Fibroblast of lung (primary cell): ENCODE measurements at regions not wholly inside any gene's neighbourhood (a gene's known extent, or its start where the extent isn't known, plus 50 kb on each side); places are given as distances from the start of the nearest gene placed in this dataset.

Experiments
- DNase-seq, 2 donors: peaks; one replicate each; pipeline versions ENCODE4 v3.0.0 to v3.0.0-alpha.2; 2010; ENCODE audit warnings: low read depth in 2 of 2
- H2AFZ ChIP-seq: 2 replicates; pipeline ENCODE4 v1.5.1; 2012; ENCODE audit warnings: low read length, control low read depth, inconsistent platforms
- H3K27ac ChIP-seq: 2 replicates; pipeline ENCODE4 v1.5.1; 2011; ENCODE audit warnings: low read length, control low read depth; ENCODE audit not compliant: insufficient read depth
- H3K27me3 ChIP-seq: 2 replicates; pipeline ENCODE4 v1.5.1; 2011; ENCODE audit warnings: mild to moderate bottlenecking, low read length; ENCODE audit not compliant: control insufficient read depth, insufficient read depth
- H3K36me3 ChIP-seq: 2 replicates; pipeline ENCODE4 v1.5.1; 2011; ENCODE audit warnings: low read length; ENCODE audit not compliant: control insufficient read depth, insufficient read depth
- H3K4me1 ChIP-seq: 2 replicates; pipeline ENCODE4 v1.5.1; 2011; ENCODE audit warnings: low read length; ENCODE audit not compliant: control insufficient read depth, insufficient read depth; ENCODE audit errors: extremely low read depth
- H3K4me2 ChIP-seq: 2 replicates; pipeline ENCODE4 v1.5.1; 2011; ENCODE audit warnings: low read length, control low read depth; ENCODE audit not compliant: insufficient read depth; ENCODE audit errors: extremely low read depth
- H3K4me3 ChIP-seq, 4 experiments: fragments of 200-600 bp in 1 of 4; sonication (generic) in 1 of 4; replicated peaks in 1 of 4; 2 replicates each; pipeline ENCODE4 v1.5.1; 2011 to 2016; ENCODE audit warnings: low read length in 4 of 4, low read depth in 3 of 4, mild to moderate bottlenecking in 3 of 4, control low read depth in 2 of 4, inconsistent platforms in 1 of 4, mixed read lengths in 1 of 4; ENCODE audit not compliant: insufficient read depth in 1 of 4; ENCODE audit errors: control extremely low read depth in 1 of 4
- H3K79me2 ChIP-seq: 2 replicates; pipeline ENCODE4 v1.5.1; 2012; ENCODE audit warnings: mild to moderate bottlenecking, low read length, inconsistent platforms; ENCODE audit not compliant: control insufficient read depth, insufficient read depth
- H3K9ac ChIP-seq: 2 replicates; pipeline ENCODE4 v1.5.1; 2011; ENCODE audit warnings: mild to moderate bottlenecking, low read length, control low read depth; ENCODE audit not compliant: insufficient read depth
- H3K9me3 ChIP-seq: 2 replicates; pipeline ENCODE4 v1.5.1; 2012; ENCODE audit warnings: low read depth, low read length; ENCODE audit not compliant: control insufficient read depth, insufficient read depth
- H4K20me1 ChIP-seq: 2 replicates; pipeline ENCODE4 v1.5.1; 2011; ENCODE audit warnings: low read length; ENCODE audit not compliant: control insufficient read depth, insufficient read depth; ENCODE audit errors: extremely low read depth
- EZH2 ChIP-seq: IDR thresholded peaks from 2 replicates; pipeline ENCODE4 v1.5.1; 2012; ENCODE audit warnings: low read length, control low read depth, mild to moderate bottlenecking; ENCODE audit errors: missing control alignments
- TF ChIP-seq, protein P1 (sequence below), 2 donors: IDR thresholded peaks in 1 of 2; conservative IDR thresholded peaks in 1 of 2; 1 replicate in 1 of 2; 2 replicates in 1 of 2; pipeline ENCODE4 v1.5.1; 2011 to 2012; ENCODE audit warnings: low read length in 2 of 2, control low read depth in 1 of 2, inconsistent platforms in 1 of 2, low read depth in 1 of 2, mild to moderate bottlenecking in 1 of 2

DNA sequence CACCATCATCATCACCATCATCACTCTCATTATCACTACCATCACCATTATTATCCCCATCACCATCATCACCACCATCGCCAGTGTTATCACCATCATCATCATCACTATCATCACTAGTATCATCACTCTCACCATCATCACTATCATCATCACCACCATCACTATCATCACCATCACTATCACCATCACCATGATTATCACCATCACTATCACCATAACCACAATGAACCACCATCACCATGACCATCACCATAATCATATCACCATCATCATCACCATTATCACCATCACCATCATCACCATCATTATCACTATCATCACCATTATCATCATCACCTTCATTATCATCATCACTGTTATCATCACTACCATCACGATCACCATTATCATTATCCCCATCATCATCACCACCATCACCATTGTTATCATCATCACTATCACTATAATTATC, 326.7 kb downstream of the BRD1 start:
- TF ChIP-seq, protein P1, sequence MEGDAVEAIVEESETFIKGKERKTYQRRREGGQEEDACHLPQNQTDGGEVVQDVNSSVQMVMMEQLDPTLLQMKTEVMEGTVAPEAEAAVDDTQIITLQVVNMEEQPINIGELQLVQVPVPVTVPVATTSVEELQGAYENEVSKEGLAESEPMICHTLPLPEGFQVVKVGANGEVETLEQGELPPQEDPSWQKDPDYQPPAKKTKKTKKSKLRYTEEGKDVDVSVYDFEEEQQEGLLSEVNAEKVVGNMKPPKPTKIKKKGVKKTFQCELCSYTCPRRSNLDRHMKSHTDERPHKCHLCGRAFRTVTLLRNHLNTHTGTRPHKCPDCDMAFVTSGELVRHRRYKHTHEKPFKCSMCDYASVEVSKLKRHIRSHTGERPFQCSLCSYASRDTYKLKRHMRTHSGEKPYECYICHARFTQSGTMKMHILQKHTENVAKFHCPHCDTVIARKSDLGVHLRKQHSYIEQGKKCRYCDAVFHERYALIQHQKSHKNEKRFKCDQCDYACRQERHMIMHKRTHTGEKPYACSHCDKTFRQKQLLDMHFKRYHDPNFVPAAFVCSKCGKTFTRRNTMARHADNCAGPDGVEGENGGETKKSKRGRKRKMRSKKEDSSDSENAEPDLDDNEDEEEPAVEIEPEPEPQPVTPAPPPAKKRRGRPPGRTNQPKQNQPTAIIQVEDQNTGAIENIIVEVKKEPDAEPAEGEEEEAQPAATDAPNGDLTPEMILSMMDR (conservative IDR thresholded peaks at IDR 0.05 in 1 of 2, IDR thresholded peaks at IDR 0.05 in 1 of 2; ENCODE audit: low read depth in 1 of 2, low read length in 2 of 2): no peak
- TF ChIP-seq EZH2: no peak
- Histone ChIP-seq H3K27ac (no peak overlapping the region), H3K36me3 (no peaks in the 10 kb centered on the region), H3K79me2 (no peaks in the 10 kb centered on the region), H3K4me2 (no peak overlapping the region), H3K4me3 (no peak overlapping the region), H3K4me1 (no peaks in the 10 kb centered on the region), H3K27me3 (no peaks in the 10 kb centered on the region), H4K20me1 (no peaks in the 10 kb centered on the region), H2AFZ (no peak overlapping the region), H3K9ac (no peak overlapping the region), H3K9me3 (no peaks in the 10 kb centered on the region)
- no peak for DNase-seq

DNA sequence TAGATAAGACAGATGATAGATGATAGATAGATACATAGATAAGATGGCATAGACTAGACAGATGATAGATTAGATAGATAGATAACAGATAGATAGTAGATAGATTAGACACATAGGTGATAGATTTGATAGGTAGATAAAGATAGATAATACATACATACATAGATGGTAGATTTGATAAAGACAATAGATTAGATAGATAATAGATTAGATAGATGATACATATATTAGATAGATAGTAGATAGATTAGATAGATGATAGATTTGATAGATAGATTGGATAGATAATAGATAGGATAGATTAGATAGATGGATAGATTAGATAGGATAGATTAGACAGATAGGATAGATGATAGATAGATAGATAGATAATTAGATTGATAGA, 327.6 kb downstream of the BRD1 start:
- Histone ChIP-seq H3K4me2 (no peak overlapping the region), H3K4me1 (no peaks in the 10 kb centered on the region), H2AFZ (no peak overlapping the region), H3K9ac (no peak overlapping the region), H3K79me2 (no peaks in the 10 kb centered on the region), H3K36me3 (no peaks in the 10 kb centered on the region), H3K9me3 (no peaks in the 10 kb centered on the region), H4K20me1 (no peaks in the 10 kb centered on the region), H3K27ac (no peak overlapping the region), H3K27me3 (no peaks in the 10 kb centered on the region), H3K4me3 (no peak overlapping the region)
- no peak for DNase-seq
- no peak for TF ChIP-seq EZH2
- TF ChIP-seq, protein P1 (conservative IDR thresholded peaks at IDR 0.05 in 1 of 2, IDR thresholded peaks at IDR 0.05 in 1 of 2; ENCODE audit: low read depth in 1 of 2, low read length in 2 of 2): no peak

DNA sequence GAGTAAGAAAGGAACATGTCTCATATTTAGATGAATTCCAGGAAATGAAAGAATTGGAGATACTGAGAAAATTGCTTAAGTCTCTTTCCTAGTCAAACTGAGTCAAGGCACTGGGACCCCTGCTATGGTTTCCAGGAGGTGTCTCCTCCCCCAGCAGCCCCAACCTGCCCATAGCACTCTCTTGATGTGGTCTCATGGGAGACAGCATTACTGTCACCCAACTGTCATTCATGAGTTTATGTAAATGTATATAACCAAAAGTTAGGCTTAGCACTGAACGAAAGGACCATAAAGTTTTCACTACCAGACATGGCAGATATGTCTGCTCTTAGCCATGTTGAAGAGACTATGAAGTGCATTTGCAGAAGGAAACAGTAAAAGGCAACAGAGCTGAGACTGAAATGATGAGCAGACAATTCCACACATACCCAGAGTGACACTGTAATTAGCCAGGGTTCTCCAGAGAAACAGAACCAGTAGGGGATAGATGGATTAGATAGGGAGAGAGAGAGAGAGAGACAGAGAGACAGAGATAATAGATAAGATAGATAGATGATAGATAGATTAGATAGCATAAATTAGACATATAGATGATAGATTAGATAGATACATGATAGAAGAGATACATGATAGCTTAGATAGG, 328.1 kb downstream of the BRD1 start:
- no peaks in the 10 kb centered on the region for H3K79me2 ChIP-seq
- H3K27me3 ChIP-seq: no peaks in the 10 kb centered on the region
- no peak overlapping the region for H3K9ac ChIP-seq
- H3K9me3 ChIP-seq: no peaks in the 10 kb centered on the region
- no peak overlapping the region for H3K27ac ChIP-seq
- TF ChIP-seq, protein P1 (conservative IDR thresholded peaks at IDR 0.05 in 1 of 2, IDR thresholded peaks at IDR 0.05 in 1 of 2; ENCODE audit: low read depth in 1 of 2, low read length in 2 of 2): no peak
- TF ChIP-seq EZH2: no peak
- no peaks in the 10 kb centered on the region for H4K20me1 ChIP-seq
- no peak for DNase-seq
- H3K4me2 ChIP-seq: no peak overlapping the region
- no peaks in the 10 kb centered on the region for H3K36me3 ChIP-seq
- H3K4me1 ChIP-seq: no peaks in the 10 kb centered on the region
- no peak overlapping the region for H2AFZ ChIP-seq
- H3K4me3 ChIP-seq: no peak overlapping the region
